ENCODE measurements at regions not wholly inside any gene's neighbourhood (a gene's known extent, or its start where the extent isn't known, plus 50 kb on each side); places are given as distances from the start of the nearest gene placed in this dataset.

DNA sequence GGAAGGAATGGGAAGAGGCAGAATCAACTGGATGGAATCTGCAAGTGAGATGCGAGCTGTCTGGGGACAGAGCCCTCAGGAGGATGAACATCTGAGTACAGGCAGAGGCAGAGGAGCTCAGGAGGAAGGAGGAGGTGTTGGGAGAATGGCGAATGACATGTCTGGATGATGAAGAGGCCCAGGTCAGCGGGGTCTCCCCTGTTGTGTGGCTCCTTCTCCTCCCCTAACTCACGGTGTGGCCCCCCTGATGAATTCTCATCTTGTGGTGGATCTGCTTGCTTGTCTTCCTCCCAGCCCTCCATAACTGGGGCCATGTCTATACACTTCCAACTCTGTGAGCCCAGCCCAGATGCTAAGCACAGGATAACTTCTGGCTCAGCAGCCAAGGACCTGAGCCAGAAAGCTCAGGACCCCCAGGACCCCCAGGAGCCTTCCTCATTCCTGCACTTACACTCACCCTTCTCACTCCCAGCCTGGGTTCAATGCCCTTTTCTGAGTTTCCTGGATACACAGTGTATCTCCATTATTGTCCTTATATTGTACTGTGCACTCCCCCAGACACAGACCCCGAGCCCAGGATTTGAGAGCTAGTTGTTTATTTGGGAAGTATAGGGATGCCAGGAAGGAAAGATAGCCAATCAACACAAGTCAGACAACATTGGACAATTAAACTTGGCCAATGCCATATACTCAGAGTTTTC, 678.6 kb upstream of the HS6ST1 start:
- H3K36me3 Mint-ChIP-seq (ENCODE audit: low read depth), result no peaks in the 10 kb centered on the region
- TF ChIP-seq, protein P1, sequence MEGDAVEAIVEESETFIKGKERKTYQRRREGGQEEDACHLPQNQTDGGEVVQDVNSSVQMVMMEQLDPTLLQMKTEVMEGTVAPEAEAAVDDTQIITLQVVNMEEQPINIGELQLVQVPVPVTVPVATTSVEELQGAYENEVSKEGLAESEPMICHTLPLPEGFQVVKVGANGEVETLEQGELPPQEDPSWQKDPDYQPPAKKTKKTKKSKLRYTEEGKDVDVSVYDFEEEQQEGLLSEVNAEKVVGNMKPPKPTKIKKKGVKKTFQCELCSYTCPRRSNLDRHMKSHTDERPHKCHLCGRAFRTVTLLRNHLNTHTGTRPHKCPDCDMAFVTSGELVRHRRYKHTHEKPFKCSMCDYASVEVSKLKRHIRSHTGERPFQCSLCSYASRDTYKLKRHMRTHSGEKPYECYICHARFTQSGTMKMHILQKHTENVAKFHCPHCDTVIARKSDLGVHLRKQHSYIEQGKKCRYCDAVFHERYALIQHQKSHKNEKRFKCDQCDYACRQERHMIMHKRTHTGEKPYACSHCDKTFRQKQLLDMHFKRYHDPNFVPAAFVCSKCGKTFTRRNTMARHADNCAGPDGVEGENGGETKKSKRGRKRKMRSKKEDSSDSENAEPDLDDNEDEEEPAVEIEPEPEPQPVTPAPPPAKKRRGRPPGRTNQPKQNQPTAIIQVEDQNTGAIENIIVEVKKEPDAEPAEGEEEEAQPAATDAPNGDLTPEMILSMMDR (IDR thresholded peaks at IDR 0.05; ENCODE audit: unreplicated experiment in 3 of 3), result no peak
- H3K9me3 Mint-ChIP-seq, result peaks cover 4% of the 10 kb centered on the region
- H3K4me1 Mint-ChIP-seq, result no peaks in the 10 kb centered on the region
- H3K27me3 Mint-ChIP-seq (ENCODE audit: low read depth), result peaks cover 9% of the 10 kb centered on the region
- H3K27ac Mint-ChIP-seq, result no peak overlapping the region
- no peak overlapping the region for H3K4me3 Mint-ChIP-seq

DNA sequence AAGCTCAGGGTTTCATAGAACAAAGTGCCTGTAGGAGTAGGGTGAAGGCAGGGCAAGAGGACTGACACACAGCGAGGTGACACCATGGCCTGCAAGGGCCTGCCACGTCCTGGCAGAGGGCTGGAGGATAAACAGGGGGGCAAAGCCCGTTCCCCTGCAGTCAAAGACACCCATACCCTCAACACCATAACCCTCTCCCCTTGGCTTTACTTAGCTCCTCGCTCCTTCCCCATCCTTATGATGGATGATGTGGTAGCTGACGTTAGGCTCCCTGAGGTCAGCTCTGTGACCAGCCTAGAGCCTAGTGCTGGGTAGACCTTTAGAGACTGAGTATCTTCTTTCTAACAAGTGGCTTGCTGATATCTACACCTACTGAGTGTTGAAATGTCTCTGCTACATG, 683.3 kb upstream of the HS6ST1 start:
- H3K27me3 Mint-ChIP-seq (ENCODE audit: low read depth), result peaks cover 22% of the 10 kb centered on the region
- no peaks in the 10 kb centered on the region for H3K36me3 Mint-ChIP-seq (ENCODE audit: low read depth)
- H3K4me1 Mint-ChIP-seq, result no peaks in the 10 kb centered on the region
- no peak overlapping the region for H3K4me3 Mint-ChIP-seq
- peaks cover 4% of the 10 kb centered on the region for H3K9me3 Mint-ChIP-seq
- TF ChIP-seq, protein P1 (IDR thresholded peaks at IDR 0.05; ENCODE audit: unreplicated experiment in 3 of 3), result no peak
- no peak overlapping the region for H3K27ac Mint-ChIP-seq

- Mint-ChIP-seq H3K4me1 (no peaks in the 10 kb centered on the region), H3K4me3 (no peak overlapping the region), H3K27me3 (ENCODE audit: low read depth) (peaks cover 25% of the 10 kb centered on the region), H3K36me3 (ENCODE audit: low read depth) (no peaks in the 10 kb centered on the region), H3K27ac (no peak overlapping the region), H3K9me3 (peaks cover 4% of the 10 kb centered on the region)
- TF ChIP-seq, protein P1 (IDR thresholded peaks at IDR 0.05; ENCODE audit: unreplicated experiment in 3 of 3), result no peak
Measured at GRCh38 chr2:129002751-129003150, 684.1 kb upstream of the HS6ST1 start.

DNA sequence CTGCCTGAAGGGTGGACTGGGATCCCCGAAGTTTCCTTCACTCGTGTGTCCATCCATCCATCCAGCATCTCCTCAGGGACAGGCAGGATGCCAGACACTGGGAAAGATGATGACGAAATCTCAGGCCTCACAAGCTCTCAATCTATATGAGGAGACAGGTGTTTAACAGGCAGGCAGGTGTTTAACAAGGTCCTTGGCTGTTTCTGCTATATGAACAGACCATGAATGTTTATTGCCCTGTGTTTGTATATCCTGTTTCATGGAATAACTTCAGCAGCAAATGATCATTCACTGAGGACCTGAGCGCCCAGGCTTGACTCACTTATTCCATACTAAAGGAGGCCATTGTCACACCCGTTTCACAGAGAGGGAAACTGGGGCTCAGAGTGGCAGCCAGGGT, 685.8 kb upstream of the HS6ST1 start:
- Mint-ChIP-seq H3K9me3 (peaks cover 4% of the 10 kb centered on the region), H3K27me3 (ENCODE audit: low read depth) (peaks cover 35% of the 10 kb centered on the region), H3K4me1 (no peaks in the 10 kb centered on the region), H3K4me3 (no peak overlapping the region), H3K36me3 (ENCODE audit: low read depth) (no peaks in the 10 kb centered on the region), H3K27ac (no peak overlapping the region)
- TF ChIP-seq, protein P1 (IDR thresholded peaks at IDR 0.05; ENCODE audit: unreplicated experiment in 3 of 3), result no peak

- no peaks in the 10 kb centered on the region for H3K36me3 Mint-ChIP-seq (ENCODE audit: low read depth)
Measured at GRCh38 chr2:129004940-129005490, 686.3 kb upstream of the HS6ST1 start.

More at GRCh38 chr2:129004940-129005490, 686.3 kb upstream of the HS6ST1 start:
- TF ChIP-seq, protein P1 (IDR thresholded peaks at IDR 0.05; ENCODE audit: unreplicated experiment in 3 of 3), result no peak
- Mint-ChIP-seq H3K27ac (no peak overlapping the region), H3K4me3 (no peak overlapping the region), H3K9me3 (peaks cover 4% of the 10 kb centered on the region), H3K4me1 (no peaks in the 10 kb centered on the region), H3K27me3 (ENCODE audit: low read depth) (peaks cover 35% of the 10 kb centered on the region)

Data from nephron (organoid).